GM18517 (cell line): ENCODE measurements at regions not wholly inside any gene's neighbourhood (a gene's known extent, or its start where the extent isn't known, plus 50 kb on each side); places are given as distances from the start of the nearest gene placed in this dataset.
"Not testable (repeated sequence)": the region's sequence is repeated elsewhere in the genome, so short reads cannot be mapped to it uniquely, and the experiment has no call there.

Experiments used
- ATAC-seq: cut with Tn5 transposase; IDR thresholded peaks from one replicate; pipeline ENCODE4 v1.9.1; 2021; ENCODE audit warnings: mild to moderate bottlenecking, moderate library complexity; ENCODE audit not compliant: unreplicated experiment

- no peak for ATAC-seq
Observed at GRCh38 chr3:182485301-182485700, 308.0 kb upstream of the ATP11B start.

- ATAC-seq: no peak
Observed at GRCh38 chr3:182486463-182486862, 306.8 kb upstream of the ATP11B start.

GRCh38 chr3:182487143-182487542, 306.2 kb upstream of the ATP11B start:
- no peak for ATAC-seq

GRCh38 chr3:182487611-182488010, 305.7 kb upstream of the ATP11B start:
- ATAC-seq: no peak

- ATAC-seq: no peak
Observed at GRCh38 chr3:182490596-182491491, 302.5 kb upstream of the ATP11B start.

- no peak for ATAC-seq
Observed at GRCh38 chr3:182491577-182491976, 301.7 kb upstream of the ATP11B start.

GRCh38 chr3:182492536-182492935, 300.8 kb upstream of the ATP11B start:
- ATAC-seq: no peak

GRCh38 chr3:182500289-182500688, 293.0 kb upstream of the ATP11B start:
- no peak for ATAC-seq

GRCh38 chr3:182501856-182502255, 291.4 kb upstream of the ATP11B start:
- no peak for ATAC-seq

GRCh38 chr3:182503401-182503800, 289.9 kb upstream of the ATP11B start:
- ATAC-seq: no peak

- ATAC-seq: no peak
Observed at GRCh38 chr3:182508919-182509711, 284.2 kb upstream of the ATP11B start.

- ATAC-seq: no peak
Observed at GRCh38 chr3:182509844-182510460, 283.4 kb upstream of the ATP11B start.

GRCh38 chr3:182514236-182514964, 278.9 kb upstream of the ATP11B start:
- ATAC-seq: no peak

GRCh38 chr3:182516597-182517336, 276.5 kb upstream of the ATP11B start:
- ATAC-seq: no peak

- ATAC-seq: no peak
Observed at GRCh38 chr3:182519569-182519968, 273.7 kb upstream of the ATP11B start.

- ATAC-seq: no peak
Observed at GRCh38 chr3:182521339-182521738, 272.0 kb upstream of the ATP11B start.

- ATAC-seq: not testable (repeated sequence)
Observed at GRCh38 chr3:182523424-182523823, 269.9 kb upstream of the ATP11B start.

- ATAC-seq: no peak
Observed at GRCh38 chr3:182523836-182524235, 269.5 kb upstream of the ATP11B start.

GRCh38 chr3:182524711-182525401, 268.4 kb upstream of the ATP11B start:
- ATAC-seq: no peak
